ENCODE measurements at regions not wholly inside any gene's neighbourhood (a gene's known extent, or its start where the extent isn't known, plus 50 kb on each side); places are given as distances from the start of the nearest gene placed in this dataset.

- H3K36me3 Mint-ChIP-seq (ENCODE audit: insufficient read depth, unreplicated experiment): no peaks in the 10 kb centered on the region
- CTCF ChIA-PET: no interaction called here
- no peaks in the 10 kb centered on the region for H3K27me3 Mint-ChIP-seq (ENCODE audit: insufficient read depth, unreplicated experiment)
- H3K27ac Mint-ChIP-seq (ENCODE audit: low read depth, unreplicated experiment): no peak overlapping the region
- H3K4me3 Mint-ChIP-seq (ENCODE audit: unreplicated experiment): no peak overlapping the region
- intact Hi-C loops (cut with micrococcal nuclease): no loop called here
- peaks cover 13% of the 10 kb centered on the region for H3K4me1 Mint-ChIP-seq (ENCODE audit: insufficient read depth, unreplicated experiment)
- no peak for DNase-seq (ENCODE audit: unreplicated experiment)
- BruUV-seq (replicated peaks): no TSS peak
- H3K9me3 Mint-ChIP-seq (ENCODE audit: unreplicated experiment): no peaks in the 10 kb centered on the region
- no peak for TF ChIP-seq CTCF (IDR thresholded peaks at IDR 0.05; ENCODE audit: unreplicated experiment)
- POLR2A ChIA-PET: interaction anchor here (0.9 kb wide), 2 partner anchors 8 to 11 kb away, joined by 3 to 4 read pairs; no protein-coding TSS in a partner anchor
Measured at GRCh38 chr18:40208958-40209357, 1746.1 kb upstream of the PIK3C3 start.

- Mint-ChIP-seq H3K36me3 (ENCODE audit: insufficient read depth, unreplicated experiment) (no peaks in the 10 kb centered on the region), H3K9me3 (ENCODE audit: unreplicated experiment) (no peaks in the 10 kb centered on the region), H3K27ac (ENCODE audit: low read depth, unreplicated experiment) (no peak overlapping the region), H3K4me3 (ENCODE audit: unreplicated experiment) (no peak overlapping the region), H3K4me1 (ENCODE audit: insufficient read depth, unreplicated experiment) (peaks cover 8% of the 10 kb centered on the region), H3K27me3 (ENCODE audit: insufficient read depth, unreplicated experiment) (no peaks in the 10 kb centered on the region)
- intact Hi-C loops (cut with micrococcal nuclease): no loop called here
- no peak for TF ChIP-seq CTCF (IDR thresholded peaks at IDR 0.05; ENCODE audit: unreplicated experiment)
- ChIA-PET CTCF (no interaction called here), POLR2A (no interaction called here)
- BruUV-seq (replicated peaks): no TSS peak
- DNase-seq (ENCODE audit: unreplicated experiment): no peak
Measured at GRCh38 chr18:40197711-40198110, 1757.3 kb upstream of the PIK3C3 start.

- Mint-ChIP-seq H3K9me3 (ENCODE audit: unreplicated experiment) (peaks cover 7% of the 10 kb centered on the region), H3K4me1 (ENCODE audit: insufficient read depth, unreplicated experiment) (no peaks in the 10 kb centered on the region), H3K27me3 (ENCODE audit: insufficient read depth, unreplicated experiment) (no peaks in the 10 kb centered on the region), H3K27ac (ENCODE audit: low read depth, unreplicated experiment) (no peak overlapping the region), H3K36me3 (ENCODE audit: insufficient read depth, unreplicated experiment) (no peaks in the 10 kb centered on the region), H3K4me3 (ENCODE audit: unreplicated experiment) (no peak overlapping the region)
- POLR2A ChIA-PET: no interaction called here
- BruUV-seq (replicated peaks): no TSS peak
- no peak for TF ChIP-seq CTCF (IDR thresholded peaks at IDR 0.05; ENCODE audit: unreplicated experiment)
- no peak for DNase-seq (ENCODE audit: unreplicated experiment)
- intact Hi-C loops (cut with micrococcal nuclease): no loop called here
- CTCF ChIA-PET: no interaction called here
Measured at GRCh38 chr18:40186677-40187076, 1768.4 kb upstream of the PIK3C3 start.

- intact Hi-C loops (cut with micrococcal nuclease): no loop called here
- Mint-ChIP-seq H3K36me3 (ENCODE audit: insufficient read depth, unreplicated experiment) (no peaks in the 10 kb centered on the region), H3K4me1 (ENCODE audit: insufficient read depth, unreplicated experiment) (no peaks in the 10 kb centered on the region), H3K27ac (ENCODE audit: low read depth, unreplicated experiment) (no peak overlapping the region), H3K9me3 (ENCODE audit: unreplicated experiment) (peaks cover 18% of the 10 kb centered on the region), H3K4me3 (ENCODE audit: unreplicated experiment) (no peak overlapping the region), H3K27me3 (ENCODE audit: insufficient read depth, unreplicated experiment) (no peaks in the 10 kb centered on the region)
- ChIA-PET POLR2A (no interaction called here), CTCF (no interaction called here)
- DNase-seq (ENCODE audit: unreplicated experiment): no peak
- BruUV-seq (replicated peaks): no TSS peak
- TF ChIP-seq CTCF (IDR thresholded peaks at IDR 0.05; ENCODE audit: unreplicated experiment): no peak
Measured at GRCh38 chr18:40179729-40180461, 1775.1 kb upstream of the PIK3C3 start.

All from MCF 10A (cell line).